Choroid plexus epithelial cell (primary cell): ENCODE measurements at regions not wholly inside any gene's neighbourhood (a gene's known extent, or its start where the extent isn't known, plus 50 kb on each side); places are given as distances from the start of the nearest gene placed in this dataset.

Experiments used
- DNase-seq: peaks from one replicate; pipeline ENCODE4 v3.0.0-alpha.2; 2010; ENCODE audit warnings: low read depth
- H3K4me3 ChIP-seq: 2 replicates; pipeline ENCODE4 v1.5.1; 2011; ENCODE audit warnings: low read depth, mild to moderate bottlenecking, control low read depth, low read length, moderate library complexity
- CTCF ChIP-seq: conservative IDR thresholded peaks from 2 replicates; pipeline ENCODE4 v1.5.1; 2011; ENCODE audit warnings: low read depth, mild to moderate bottlenecking, control low read depth, inconsistent platforms, low read length, moderate library complexity

DNA sequence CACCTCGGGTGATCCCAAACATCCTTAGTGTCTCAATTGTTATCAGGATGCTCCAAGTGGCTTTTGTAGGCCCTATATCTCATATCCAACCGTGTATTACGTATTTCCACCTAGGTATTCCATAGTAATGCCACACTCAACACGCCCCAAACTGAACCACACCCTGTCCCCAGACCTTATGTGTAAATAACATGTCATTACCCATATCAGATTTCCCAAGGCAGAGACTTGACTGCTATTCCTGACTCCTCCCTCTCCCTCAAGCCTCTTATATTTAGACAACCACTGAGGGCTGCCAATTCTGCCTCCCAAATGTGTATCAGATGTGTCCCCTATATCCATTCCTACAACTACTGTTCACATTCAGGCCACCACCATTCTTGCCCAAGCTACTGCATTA, 132.8 kb upstream of the NCAM1 start:
- H3K4me3 ChIP-seq: no peak overlapping the region
- TF ChIP-seq CTCF: no peak
- no peak for DNase-seq

DNA sequence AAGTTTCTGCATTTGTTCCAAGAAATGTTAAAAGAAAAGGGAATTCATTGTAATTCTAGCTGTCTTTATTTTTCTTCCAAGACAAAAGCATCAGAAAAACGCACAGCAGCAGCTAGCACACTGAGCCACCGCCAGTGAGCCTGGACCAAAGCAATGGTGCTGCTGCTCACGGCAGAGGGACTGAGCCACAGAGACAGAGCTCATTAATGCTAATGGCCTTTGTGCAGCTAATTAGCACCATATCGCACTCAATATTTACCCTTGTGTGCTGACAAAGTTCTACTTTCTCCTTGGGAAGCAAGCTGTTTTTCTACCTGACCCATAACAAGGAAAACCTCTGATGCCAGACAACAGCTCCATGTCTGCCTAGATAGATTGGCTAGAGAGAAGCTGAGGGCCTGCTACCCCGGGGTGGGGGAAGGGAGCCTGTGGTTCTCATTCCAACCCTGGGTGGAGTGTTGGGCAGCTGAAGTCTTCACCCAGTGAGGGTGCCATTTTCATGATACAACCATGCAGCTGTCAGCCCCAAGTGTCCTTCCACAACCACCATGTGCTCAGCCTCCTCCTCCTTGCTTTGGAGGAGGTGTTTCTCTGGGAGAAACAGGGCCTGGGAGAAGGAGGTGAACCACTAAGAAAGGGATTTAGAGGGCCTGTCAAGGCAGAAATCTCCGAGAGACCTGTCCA, 131.1 kb upstream of the NCAM1 start:
- TF ChIP-seq CTCF: no peak
- DNase-seq: no peak
- H3K4me3 ChIP-seq: no peak overlapping the region

- TF ChIP-seq CTCF: no peak
- H3K4me3 ChIP-seq: no peak overlapping the region
- DNase-seq: no peak
Measured at GRCh38 chr11:112831041-112831440, 130.2 kb upstream of the NCAM1 start.

DNA sequence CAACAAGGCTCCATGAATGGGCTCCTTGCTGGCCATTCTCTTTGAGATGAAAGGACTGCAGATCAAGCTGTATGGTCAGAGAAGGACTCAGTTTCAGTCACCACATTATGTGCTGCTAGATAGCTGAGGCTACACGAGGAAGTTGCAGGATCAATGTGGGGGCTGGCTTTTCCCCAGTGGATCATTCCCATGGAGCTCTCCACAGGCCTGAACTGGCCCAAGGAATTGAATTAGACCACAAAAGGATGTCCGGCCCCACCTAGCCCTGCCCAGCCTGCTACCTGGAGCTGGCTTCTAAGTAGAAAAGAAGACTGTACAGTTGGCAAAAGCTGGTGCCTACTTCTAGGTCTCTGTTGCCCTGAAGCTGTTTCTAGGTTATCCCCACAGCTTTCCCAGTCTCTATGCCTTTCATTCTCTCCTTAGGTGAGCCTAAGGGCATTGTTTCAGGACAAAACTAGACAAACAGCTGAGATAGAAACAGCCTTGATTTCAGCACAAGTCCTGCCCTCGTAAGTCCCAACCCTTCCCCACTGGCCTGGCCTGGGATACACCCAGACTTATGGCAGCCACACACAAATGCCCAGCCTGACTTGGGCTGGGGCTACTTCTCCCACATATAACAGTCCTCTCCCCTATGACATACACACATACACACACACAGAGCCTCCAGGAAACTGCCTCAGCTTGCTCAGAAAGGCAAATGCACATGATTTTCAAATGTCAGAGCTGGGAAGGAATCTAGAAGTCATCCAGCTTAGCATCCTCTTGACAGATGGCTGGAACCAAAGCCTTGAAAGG, 129.1 kb upstream of the NCAM1 start:
- DNase-seq: no peak
- no peak overlapping the region for H3K4me3 ChIP-seq
- no peak for TF ChIP-seq CTCF

DNA sequence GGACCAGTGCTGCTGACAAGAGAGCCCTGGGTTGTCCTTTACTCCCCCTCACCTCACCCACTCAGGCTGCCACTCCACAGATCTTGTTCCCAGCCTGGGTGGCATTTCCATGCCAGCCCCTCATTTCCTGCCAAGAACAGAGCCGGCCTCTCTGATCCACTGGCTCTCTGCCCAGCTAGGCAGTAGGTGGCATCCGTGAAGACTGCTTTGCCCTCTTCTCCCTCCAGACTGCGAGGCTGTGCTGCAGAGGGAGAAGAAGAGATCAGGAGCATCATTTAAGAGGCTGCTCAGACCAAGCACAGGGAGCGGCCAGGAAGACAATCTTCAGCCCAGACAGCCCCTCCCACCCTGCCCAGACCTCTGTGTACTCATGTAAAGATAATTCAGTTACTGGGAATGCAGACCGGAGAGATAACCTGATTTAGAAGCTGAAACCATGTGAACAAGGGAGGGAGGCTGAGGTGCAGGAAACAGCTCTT, 126.9 kb upstream of the NCAM1 start:
- no peak for DNase-seq
- TF ChIP-seq CTCF: no peak
- no peak overlapping the region for H3K4me3 ChIP-seq

DNA sequence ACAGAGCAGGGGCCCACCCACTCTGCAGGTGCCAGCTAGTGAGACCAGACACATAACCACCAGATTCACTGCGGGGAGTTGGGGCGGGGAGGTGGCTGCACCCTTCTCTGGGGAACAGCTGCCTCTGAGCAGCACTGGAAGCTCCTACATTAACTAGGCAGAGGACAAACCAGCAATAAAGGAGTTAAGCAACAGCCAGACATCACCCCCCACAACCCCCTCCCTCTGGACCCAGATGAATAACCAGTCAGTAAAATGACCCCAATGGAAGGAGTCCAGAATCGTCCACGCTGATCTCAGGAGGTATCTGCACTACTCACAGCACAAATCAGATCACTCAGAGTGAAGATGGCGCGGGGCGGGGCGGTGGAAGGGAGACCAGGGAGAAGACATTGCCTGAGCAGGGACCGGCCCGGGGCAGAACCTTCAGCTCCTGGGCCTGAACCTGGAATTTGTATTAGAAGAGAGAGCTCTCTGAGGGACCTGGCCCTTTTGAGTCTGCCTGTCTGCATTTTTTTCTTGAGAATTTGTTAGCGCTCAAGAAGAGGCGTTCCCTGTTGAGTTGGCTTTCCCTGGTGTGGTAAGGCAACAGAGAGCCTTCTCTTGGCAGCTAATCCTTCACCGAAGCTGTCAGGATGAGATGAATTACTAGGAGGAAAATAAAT, 125.5 kb upstream of the NCAM1 start:
- no peak for DNase-seq
- no peak overlapping the region for H3K4me3 ChIP-seq
- no peak for TF ChIP-seq CTCF

DNA sequence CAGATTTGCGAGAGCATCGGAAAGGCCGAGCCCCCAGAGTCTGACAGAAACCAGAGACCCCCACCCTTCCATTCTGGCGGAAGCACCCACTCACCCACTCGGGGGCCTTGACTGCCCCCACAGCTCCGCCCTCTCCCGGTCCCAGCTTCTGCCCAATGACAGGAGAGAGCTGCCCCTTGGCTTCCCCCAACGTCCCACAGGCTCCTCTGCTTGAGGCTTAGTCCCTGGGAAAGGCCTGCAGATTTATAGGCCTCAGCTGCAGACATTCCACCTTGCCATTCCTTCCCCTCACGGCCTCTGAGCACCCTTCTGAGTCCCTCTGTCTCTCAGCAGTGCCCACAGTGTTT, 125.0 kb upstream of the NCAM1 start:
- H3K4me3 ChIP-seq: no peak overlapping the region
- TF ChIP-seq CTCF: no peak
- no peak for DNase-seq
